ENCODE measurements at regions not wholly inside any gene's neighbourhood (a gene's known extent, or its start where the extent isn't known, plus 50 kb on each side); places are given as distances from the start of the nearest gene placed in this dataset.

DNA sequence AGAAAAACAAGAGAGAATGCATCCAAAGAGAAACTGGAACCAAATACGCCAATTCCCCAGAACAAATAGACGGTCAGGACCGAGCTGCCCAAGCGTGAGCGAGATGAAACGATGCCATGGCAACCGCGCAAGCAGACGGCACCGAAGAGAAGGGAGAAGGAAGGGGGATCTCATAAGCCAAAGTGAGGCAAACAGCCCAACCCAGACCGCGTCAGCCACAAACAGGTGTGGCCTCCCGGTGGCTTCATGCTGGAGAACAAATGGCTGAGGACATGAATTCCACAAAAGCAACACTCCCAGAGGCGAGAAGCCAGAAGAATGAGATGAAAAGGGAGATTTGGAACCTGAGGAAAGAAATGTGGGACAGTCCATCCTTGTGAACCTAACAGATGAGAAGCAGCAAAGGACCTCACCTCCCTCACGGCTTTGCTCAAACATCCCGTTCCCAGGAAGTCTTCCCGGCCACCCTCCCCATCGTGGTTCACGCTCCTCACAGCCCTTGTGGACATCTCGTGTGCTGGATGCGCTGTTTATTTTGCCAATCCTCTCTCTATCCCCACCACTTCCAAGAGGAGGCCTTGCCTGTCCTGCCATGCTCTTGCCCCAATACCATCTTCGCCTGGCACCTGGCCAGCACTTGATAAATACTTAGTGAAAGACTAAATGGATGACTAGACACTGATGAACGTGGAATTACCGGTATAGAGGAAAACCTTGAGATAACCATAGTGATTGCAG, 89.1 kb upstream of the RTL6 start:
- Mint-ChIP-seq H3K36me3 (ENCODE audit: insufficient read depth) (no peaks in the 10 kb centered on the region), H3K27me3 (ENCODE audit: low read depth) (peaks cover 32% of the 10 kb centered on the region), H3K9me3 (peaks cover 4% of the 10 kb centered on the region), H3K4me3 (no peak overlapping the region), H3K4me1 (ENCODE audit: low read depth) (peaks cover 7% of the 10 kb centered on the region)
- ATAC-seq: no peak
- no peak for DNase-seq

DNA sequence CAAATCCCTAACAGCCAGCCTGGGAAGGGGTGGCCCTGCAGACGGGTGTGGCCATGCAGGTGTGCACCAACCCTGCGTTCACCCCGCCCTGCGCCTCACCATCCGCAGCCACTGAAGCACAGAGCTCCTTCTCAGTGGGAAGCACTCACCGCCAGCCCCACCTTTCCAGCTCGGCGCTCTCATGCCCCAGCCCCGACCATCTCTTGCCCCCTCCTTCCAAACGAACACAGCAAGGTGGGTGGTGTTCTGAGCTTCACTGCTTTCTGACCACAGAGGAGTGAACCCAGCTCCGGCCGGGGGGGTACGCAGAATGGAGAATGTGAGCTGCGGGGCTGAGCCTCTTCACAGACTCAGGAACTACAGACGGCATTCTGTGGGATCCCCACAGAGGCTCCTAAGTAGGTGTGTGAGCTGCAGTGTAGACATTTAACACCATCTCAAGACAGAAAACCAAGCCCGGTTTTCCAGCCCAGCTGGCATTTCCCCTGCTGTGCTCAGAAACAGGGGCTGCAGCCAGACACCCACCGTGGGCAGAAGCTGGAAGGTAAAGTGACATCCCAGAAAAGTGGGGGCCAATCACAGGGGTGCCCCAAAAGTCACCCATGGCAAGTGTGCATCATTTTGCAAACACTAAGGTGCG, 88.4 kb upstream of the RTL6 start:
- ATAC-seq (no peak), DNase-seq (no peak)
- Mint-ChIP-seq H3K4me3 (no peak overlapping the region), H3K9me3 (peaks cover 4% of the 10 kb centered on the region), H3K4me1 (ENCODE audit: low read depth) (peaks cover 7% of the 10 kb centered on the region), H3K36me3 (ENCODE audit: insufficient read depth) (no peaks in the 10 kb centered on the region), H3K27me3 (ENCODE audit: low read depth) (peaks cover 32% of the 10 kb centered on the region)

DNA sequence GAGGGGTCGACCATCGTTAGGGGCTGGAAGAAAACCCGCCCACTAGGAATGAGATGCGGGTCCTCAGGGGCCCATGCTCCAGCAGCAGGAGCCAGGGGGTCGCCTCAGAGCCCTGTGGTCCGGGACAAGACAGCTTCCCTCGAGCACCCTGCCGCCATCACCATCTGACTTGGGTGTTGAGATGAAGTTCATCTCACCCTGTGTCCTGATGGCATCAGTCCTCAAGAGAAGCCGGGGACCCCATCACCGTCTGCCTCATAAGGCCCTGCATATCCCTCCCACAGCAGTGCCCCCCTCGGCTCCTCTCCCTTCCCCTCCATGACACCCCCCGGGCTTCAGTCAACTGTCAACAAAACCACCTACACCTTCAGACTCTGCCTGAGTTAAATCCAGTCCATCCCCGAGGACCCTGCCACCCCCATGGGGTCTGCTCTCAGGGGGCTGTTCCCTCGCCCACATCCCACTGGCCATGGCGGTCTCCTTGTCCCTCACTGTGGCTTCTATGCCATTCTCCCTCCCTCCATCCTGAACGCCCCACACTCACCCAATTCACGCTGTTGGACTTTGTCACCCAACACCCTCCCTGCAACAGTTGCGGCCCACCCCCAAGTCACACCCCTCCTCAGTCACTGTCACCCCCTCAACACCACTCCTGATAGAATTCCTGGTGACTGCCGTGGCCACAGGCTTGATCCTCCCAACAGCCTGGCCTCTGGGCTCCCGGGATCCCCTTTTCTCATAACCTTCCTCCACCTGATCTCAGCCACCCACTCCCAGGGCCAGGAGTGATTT, 87.7 kb upstream of the RTL6 start:
- peaks cover 4% of the 10 kb centered on the region for H3K9me3 Mint-ChIP-seq
- no peak overlapping the region for H3K4me3 Mint-ChIP-seq
- H3K4me1 Mint-ChIP-seq (ENCODE audit: low read depth): peaks cover 7% of the 10 kb centered on the region
- no peak for DNase-seq
- ATAC-seq: no peak
- H3K27me3 Mint-ChIP-seq (ENCODE audit: low read depth): peaks cover 32% of the 10 kb centered on the region
- H3K36me3 Mint-ChIP-seq (ENCODE audit: insufficient read depth): no peaks in the 10 kb centered on the region

GRCh38 chr22:44584256-44584902, 86.3 kb upstream of the RTL6 start:
- DNase-seq (peak; percentile 1), ATAC-seq (no peak)
- H3K9me3 Mint-ChIP-seq: peaks cover 3% of the 10 kb centered on the region
- H3K27me3 Mint-ChIP-seq (ENCODE audit: low read depth): peaks cover 32% of the 10 kb centered on the region
- H3K36me3 Mint-ChIP-seq (ENCODE audit: insufficient read depth): no peaks in the 10 kb centered on the region
- peaks cover 7% of the 10 kb centered on the region for H3K4me1 Mint-ChIP-seq (ENCODE audit: low read depth)
- H3K4me3 Mint-ChIP-seq: no peak overlapping the region

GRCh38 chr22:44583854-44584253, 85.8 kb upstream of the RTL6 start:
- Mint-ChIP-seq H3K4me3 (no peak overlapping the region), H3K4me1 (ENCODE audit: low read depth) (peaks cover 7% of the 10 kb centered on the region), H3K27me3 (ENCODE audit: low read depth) (peaks cover 35% of the 10 kb centered on the region), H3K9me3 (no peaks in the 10 kb centered on the region), H3K36me3 (ENCODE audit: insufficient read depth) (no peaks in the 10 kb centered on the region)
- DNase-seq (peak; percentile 1), ATAC-seq (no peak)

- peaks cover 35% of the 10 kb centered on the region for H3K27me3 Mint-ChIP-seq (ENCODE audit: low read depth)
- H3K9me3 Mint-ChIP-seq: no peaks in the 10 kb centered on the region
- H3K36me3 Mint-ChIP-seq (ENCODE audit: insufficient read depth): no peaks in the 10 kb centered on the region
- no peak for ATAC-seq
- H3K4me1 Mint-ChIP-seq (ENCODE audit: low read depth): peaks cover 7% of the 10 kb centered on the region
- no peak for DNase-seq
- H3K4me3 Mint-ChIP-seq: no peak overlapping the region
Observed at GRCh38 chr22:44583061-44583760, 85.2 kb upstream of the RTL6 start.

- no peak for ATAC-seq
- peaks cover 29% of the 10 kb centered on the region for H3K27me3 Mint-ChIP-seq (ENCODE audit: low read depth)
Observed at GRCh38 chr22:44582016-44582415, 84.0 kb upstream of the RTL6 start.

GRCh38 chr22:44581096-44581435, 83.0 kb upstream of the RTL6 start:
- Mint-ChIP-seq H3K4me1 (ENCODE audit: low read depth) (no peaks in the 10 kb centered on the region), H3K4me3 (no peak overlapping the region), H3K27me3 (ENCODE audit: low read depth) (peaks cover 28% of the 10 kb centered on the region), H3K9me3 (no peaks in the 10 kb centered on the region), H3K36me3 (ENCODE audit: insufficient read depth) (no peaks in the 10 kb centered on the region)
- ATAC-seq (no peak), DNase-seq (no peak)

More at GRCh38 chr22:44582016-44582415, 84.0 kb upstream of the RTL6 start:
- H3K4me3 Mint-ChIP-seq: no peak overlapping the region
- no peaks in the 10 kb centered on the region for H3K9me3 Mint-ChIP-seq
- H3K4me1 Mint-ChIP-seq (ENCODE audit: low read depth): peaks cover 5% of the 10 kb centered on the region
- H3K36me3 Mint-ChIP-seq (ENCODE audit: insufficient read depth): no peaks in the 10 kb centered on the region
- DNase-seq: no peak

- Mint-ChIP-seq H3K27me3 (ENCODE audit: low read depth) (peaks cover 23% of the 10 kb centered on the region), H3K4me3 (no peak overlapping the region), H3K9me3 (no peaks in the 10 kb centered on the region), H3K36me3 (ENCODE audit: insufficient read depth) (no peaks in the 10 kb centered on the region), H3K4me1 (ENCODE audit: low read depth) (no peaks in the 10 kb centered on the region)
- DNase-seq (no peak), ATAC-seq (no peak)
Observed at GRCh38 chr22:44580176-44581095, 82.4 kb upstream of the RTL6 start.

DNA sequence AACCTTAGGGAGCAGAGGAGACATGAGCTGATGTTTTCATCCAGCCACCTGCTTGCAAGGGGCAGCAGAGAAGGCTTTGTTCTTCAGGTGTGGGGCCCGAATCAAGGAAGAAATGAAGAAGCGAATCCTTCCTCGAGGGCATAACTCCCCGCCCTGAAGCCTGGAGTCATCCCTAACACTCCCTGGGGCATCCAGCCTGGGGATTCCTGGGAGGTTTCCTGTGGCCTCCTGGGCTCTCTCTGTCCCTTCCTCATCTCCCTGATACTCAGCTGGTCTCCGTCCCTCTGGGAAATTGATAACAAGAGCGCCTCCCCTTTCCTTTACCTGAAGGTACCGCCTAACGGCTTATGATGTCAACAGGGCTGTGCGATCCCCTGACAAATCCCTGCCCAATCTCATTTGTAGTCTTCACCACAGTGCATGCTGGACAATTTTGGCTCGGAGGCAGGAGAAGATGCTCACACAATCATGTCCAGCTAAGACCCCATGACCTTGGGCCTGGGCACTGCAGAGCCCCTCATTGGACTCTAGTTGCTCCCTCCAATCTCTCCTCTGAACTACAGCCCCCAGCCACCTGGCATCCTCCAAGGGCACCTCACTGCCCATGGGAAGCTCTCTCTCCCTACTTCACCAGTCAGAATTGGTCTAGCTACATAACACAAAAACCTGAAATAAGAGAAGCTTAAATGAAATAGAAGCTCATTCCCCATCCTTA, 80.6 kb upstream of the RTL6 start:
- no peak for ATAC-seq

DNA sequence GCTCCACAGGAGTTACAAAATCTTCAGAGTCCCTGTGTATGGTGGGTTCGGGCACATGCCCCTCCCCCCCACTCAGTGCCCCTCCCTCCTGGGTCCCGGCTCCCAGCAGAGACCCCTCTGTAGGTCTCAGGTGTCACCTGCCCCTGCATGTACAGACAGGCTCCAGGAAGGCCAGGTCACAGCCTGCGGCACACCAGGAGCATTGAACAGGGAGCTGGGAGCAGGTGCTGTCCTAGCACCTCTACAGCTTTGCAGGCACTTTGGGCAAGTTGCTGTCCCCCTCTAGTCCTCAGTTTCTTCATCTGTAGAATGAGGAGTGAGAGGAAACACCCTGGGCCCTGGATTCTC, 80.1 kb upstream of the RTL6 start:
- DNase-seq: no peak
- no peaks in the 10 kb centered on the region for H3K4me1 Mint-ChIP-seq (ENCODE audit: low read depth)
- ATAC-seq: no peak

More for the DNA sequence above, 80.6 kb upstream of the RTL6 start:
- no peaks in the 10 kb centered on the region for H3K9me3 Mint-ChIP-seq
- DNase-seq: no peak
- no peaks in the 10 kb centered on the region for H3K4me1 Mint-ChIP-seq (ENCODE audit: low read depth)
- no peaks in the 10 kb centered on the region for H3K36me3 Mint-ChIP-seq (ENCODE audit: insufficient read depth)
- peaks cover 15% of the 10 kb centered on the region for H3K27me3 Mint-ChIP-seq (ENCODE audit: low read depth)
- no peak overlapping the region for H3K4me3 Mint-ChIP-seq

DNA sequence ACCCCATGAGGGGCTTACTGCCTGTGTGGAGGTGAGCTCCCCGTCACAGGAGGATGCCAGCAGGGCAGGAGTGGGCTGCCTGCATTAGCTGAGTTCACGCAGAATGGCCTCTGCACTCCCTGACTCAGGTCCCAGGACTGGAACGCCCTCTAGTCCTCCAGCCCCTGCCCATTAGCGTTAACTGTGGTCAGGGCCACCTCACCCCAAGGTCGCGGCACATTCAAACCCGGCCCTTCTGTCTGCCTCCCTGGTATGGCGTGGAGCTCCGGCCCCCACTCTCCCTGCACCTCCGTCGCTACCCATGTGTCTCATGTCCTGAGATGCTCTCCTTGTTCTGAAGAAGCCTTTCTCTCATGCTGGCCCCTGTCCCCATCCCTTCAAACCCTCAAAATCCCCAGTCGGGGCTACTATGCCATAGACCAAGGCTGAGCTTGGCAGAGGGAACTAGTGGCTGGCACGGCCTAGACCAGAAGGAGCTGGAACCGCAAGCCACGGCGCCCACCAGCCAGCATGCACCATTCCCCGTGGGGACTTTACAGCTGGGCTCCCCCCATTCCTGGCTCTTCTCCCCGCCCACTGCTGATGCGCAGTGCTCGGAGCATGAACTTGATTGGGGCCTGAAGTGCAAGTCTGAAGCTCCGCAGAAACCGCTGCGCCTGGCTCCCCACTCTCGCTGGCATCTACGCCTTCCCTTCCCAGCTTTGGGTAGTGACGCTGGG, 79.5 kb upstream of the RTL6 start:
- ATAC-seq (no peak), DNase-seq (no peak)
- no peaks in the 10 kb centered on the region for H3K4me1 Mint-ChIP-seq (ENCODE audit: low read depth)
- no peak overlapping the region for H3K4me3 Mint-ChIP-seq
- no peaks in the 10 kb centered on the region for H3K36me3 Mint-ChIP-seq (ENCODE audit: insufficient read depth)
- peaks cover 11% of the 10 kb centered on the region for H3K27me3 Mint-ChIP-seq (ENCODE audit: low read depth)
- no peaks in the 10 kb centered on the region for H3K9me3 Mint-ChIP-seq

More for the DNA sequence above, 80.1 kb upstream of the RTL6 start:
- Mint-ChIP-seq H3K9me3 (no peaks in the 10 kb centered on the region), H3K27me3 (ENCODE audit: low read depth) (peaks cover 14% of the 10 kb centered on the region), H3K4me3 (no peak overlapping the region), H3K36me3 (ENCODE audit: insufficient read depth) (no peaks in the 10 kb centered on the region)
